A549 (cell line): ENCODE measurements at regions not wholly inside any gene's neighbourhood (a gene's known extent, or its start where the extent isn't known, plus 50 kb on each side); places are given as distances from the start of the nearest gene placed in this dataset.
A peak's percentile ranks its signal among the peaks of the same experiment; 100 is the strongest.

Experiments
- ATAC-seq, 2 experiments: fragments of 200-7000 bp in 1 of 2; fragments of >200 bp in 1 of 2; cut with Nextera tagmentation in 1 of 2; cut with Tn5 transposase in 1 of 2; 3 replicates each; pipeline versions ENCODE4 v1.8.0 to v1.9.1; 2018 to 2020; ENCODE audit warnings: mild to moderate bottlenecking in 1 of 2, moderate library complexity in 1 of 2
- CTCF ChIA-PET: fragments of 300-600 bp; sonication (Branson Sonifier 250); formaldehyde crosslinking; extraction: SDS; loops from one replicate; lab custom pipeline; 2021; ENCODE audit warnings: antibody characterized with exemption, inconsistent platforms; lab: Yijun Ruan, JAX
- POLR2A ChIA-PET: fragments of 350-600 bp; formaldehyde crosslinking; extraction: SDS; loops from one replicate; lab custom pipeline; 2021; ENCODE audit warnings: antibody characterized with exemption, inconsistent platforms; lab: Yijun Ruan, JAX
- DNase-seq, 2 experiments: peaks; one replicate each; pipeline versions ENCODE4 v3.0.0 to v3.0.0-alpha.2; 2011 to 2016; ENCODE audit warnings: low read depth in 1 of 2, low spot score in 1 of 2
- FAIRE-seq: peaks from 2 replicates; lab custom pipeline; 2011; peaks lifted over from hg19 to GRCh38; lab: Jason Lieb, UNC
- H3K27ac ChIP-seq, 2 experiments: fragments of >200 bp; sonication (Bioruptor Twin); formaldehyde crosslinking; 3 replicates each; pipeline ENCODE4 v1.5.1; 2016 to 2017
- H3K4me1 ChIP-seq: fragments of >200 bp; sonication (Bioruptor Twin); formaldehyde crosslinking; 3 replicates; pipeline ENCODE4 v1.6.1; 2016
- H3K4me2 ChIP-seq: fragments of >200 bp; sonication (Bioruptor Twin); formaldehyde crosslinking; 3 replicates; pipeline ENCODE4 v1.6.1; 2016
- H3K4me3 ChIP-seq: fragments of >200 bp; sonication (Bioruptor Twin); formaldehyde crosslinking; 3 replicates; pipeline ENCODE4 v1.5.1; 2016
- H3K9me3 ChIP-seq: fragments of >200 bp; sonication (Bioruptor Twin); formaldehyde crosslinking; 3 replicates; pipeline ENCODE4 v1.6.1; 2016
- BHLHE40 ChIP-seq: IDR thresholded peaks from 2 replicates; pipeline ENCODE4 v1.6.1; 2012; ENCODE audit warnings: low read depth, low read length, inconsistent platforms
- CBX2 ChIP-seq: fragments of 200-600 bp; sonication (generic); IDR thresholded peaks from 2 replicates; pipeline ENCODE4 v1.6.1; 2016; ENCODE audit warnings: low read depth, mild to moderate bottlenecking, borderline replicate concordance
- CBX8 ChIP-seq: fragments of 200-600 bp; sonication (generic); IDR thresholded peaks from 2 replicates; pipeline ENCODE4 v1.6.1; 2016
- CEBPB ChIP-seq, 2 experiments: fragments of >200 bp in 1 of 2; sonication (Bioruptor Twin) in 1 of 2; formaldehyde crosslinking in 1 of 2; IDR thresholded peaks; 2 replicates each; pipeline ENCODE4 v1.6.1; 2012 to 2016
- CHD4 ChIP-seq: fragments of 200-600 bp; sonication (generic); IDR thresholded peaks from 2 replicates; pipeline ENCODE4 v1.6.1; 2016; ENCODE audit warnings: antibody characterized with exemption, mild to moderate bottlenecking, borderline replicate concordance
- EHF ChIP-seq: fragments of 250-450 bp; sonication (Bioruptor Pico); IDR thresholded peaks from 2 replicates; pipeline ENCODE4 v1.5.0; 2020; ENCODE audit warnings: mild to moderate bottlenecking
- EHMT2 ChIP-seq: fragments of 200-600 bp; sonication (generic); IDR thresholded peaks from 2 replicates; pipeline ENCODE4 v1.6.1; 2016; ENCODE audit warnings: antibody characterized with exemption, low read depth, mild to moderate bottlenecking, moderate library complexity
- ESRRA ChIP-seq: fragments of 150-350 bp; IDR thresholded peaks from 2 replicates; pipeline ENCODE4 v1.6.1; 2014; ENCODE audit warnings: mild to moderate bottlenecking, low read length, borderline replicate concordance
- FOSB ChIP-seq: fragments of 250-450 bp; sonication (Bioruptor Pico); IDR thresholded peaks from 2 replicates; pipeline ENCODE4 v1.5.0; 2020; ENCODE audit warnings: mild to moderate bottlenecking, moderate library complexity
- FOSL2 ChIP-seq, 2 experiments: fragments of 450-650 bp in 1 of 2; fragments of >200 bp in 1 of 2; sonication (Bioruptor Twin) in 1 of 2; formaldehyde crosslinking; IDR thresholded peaks; 2 replicates each; pipeline versions ENCODE4 v1.5.0 to v1.6.1; 2016 to 2020; ENCODE audit warnings: mild to moderate bottlenecking in 1 of 2, moderate library complexity in 1 of 2
- HOXB13 ChIP-seq: fragments of 250-450 bp; sonication (Bioruptor Pico); IDR thresholded peaks from 2 replicates; pipeline ENCODE4 v1.5.0; 2020; ENCODE audit warnings: low read depth, mild to moderate bottlenecking, moderate library complexity
- HOXB5 ChIP-seq: fragments of 250-450 bp; sonication (Bioruptor Pico); IDR thresholded peaks from 2 replicates; pipeline ENCODE4 v1.5.0; 2020; ENCODE audit warnings: mild to moderate bottlenecking, moderate library complexity
- MAFK ChIP-seq: fragments of 450-650 bp; IDR thresholded peaks from 2 replicates; pipeline ENCODE4 v1.6.1; 2014; ENCODE audit not compliant: partially characterized antibody
- NFE2L2 ChIP-seq: fragments of 150-350 bp; conservative IDR thresholded peaks from 2 replicates; pipeline ENCODE4 v1.6.1; 2014; ENCODE audit warnings: low read length
- NR3C1 ChIP-seq: fragments of >200 bp; sonication (Bioruptor Twin); formaldehyde crosslinking; IDR thresholded peaks from 3 replicates; pipeline ENCODE4 v1.6.1; 2017
- PHF8 ChIP-seq: fragments of 200-600 bp; sonication (generic); IDR thresholded peaks from 2 replicates; pipeline ENCODE4 v1.6.1; 2016; ENCODE audit warnings: low read depth, mild to moderate bottlenecking, antibody characterized with exemption, moderate library complexity, borderline replicate concordance
- POLR2A ChIP-seq: IDR thresholded peaks from 2 replicates; pipeline ENCODE4 v1.6.1; 2012; ENCODE audit warnings: mild to moderate bottlenecking, low read length
- POLR2AphosphoS2 ChIP-seq: conservative IDR thresholded peaks from 2 replicates; pipeline ENCODE4 v1.6.1; 2012; ENCODE audit warnings: low read length, improper control_type of control experiment, inconsistent platforms
- RCOR1 ChIP-seq: fragments of 150-350 bp; IDR thresholded peaks from 2 replicates; pipeline ENCODE4 v1.6.1; 2014; ENCODE audit warnings: antibody characterized with exemption, low read length, low read depth
- RFX5 ChIP-seq: fragments of 450-650 bp; IDR thresholded peaks from 2 replicates; pipeline ENCODE4 v1.7.1; 2014; ENCODE audit warnings: antibody characterized with exemption, mild to moderate bottlenecking, moderate library complexity
- SMC3 ChIP-seq: fragments of >200 bp; sonication (Bioruptor Twin); formaldehyde crosslinking; IDR thresholded peaks from 3 replicates; pipeline ENCODE4 v1.6.1; 2018; ENCODE audit warnings: inconsistent platforms
- ZC3H11A ChIP-seq: fragments of 450-650 bp; IDR thresholded peaks from 2 replicates; pipeline ENCODE4 v1.6.1; 2014; ENCODE audit warnings: antibody characterized with exemption, mild to moderate bottlenecking
- ZNF302 ChIP-seq: fragments of 250-450 bp; sonication (Bioruptor Pico); IDR thresholded peaks from 2 replicates; pipeline ENCODE4 v1.9.0; 2021; ENCODE audit warnings: inconsistent platforms, mild to moderate bottlenecking, moderate library complexity
- WGBS: methylation state at CpG from one replicate; pipeline ENCODE4 v1.1.6; 2017; ENCODE audit errors: missing lambda C conversion rate; 5-methylcytosine and 5-hydroxymethylcytosine counted together
- TF ChIP-seq, protein P1 (sequence below): IDR thresholded peaks from 2 replicates; pipeline ENCODE4 v1.6.1; 2012
- TF ChIP-seq, protein P2 (sequence below): IDR thresholded peaks from 2 replicates; pipeline ENCODE4 v1.6.1; 2012

DNA sequence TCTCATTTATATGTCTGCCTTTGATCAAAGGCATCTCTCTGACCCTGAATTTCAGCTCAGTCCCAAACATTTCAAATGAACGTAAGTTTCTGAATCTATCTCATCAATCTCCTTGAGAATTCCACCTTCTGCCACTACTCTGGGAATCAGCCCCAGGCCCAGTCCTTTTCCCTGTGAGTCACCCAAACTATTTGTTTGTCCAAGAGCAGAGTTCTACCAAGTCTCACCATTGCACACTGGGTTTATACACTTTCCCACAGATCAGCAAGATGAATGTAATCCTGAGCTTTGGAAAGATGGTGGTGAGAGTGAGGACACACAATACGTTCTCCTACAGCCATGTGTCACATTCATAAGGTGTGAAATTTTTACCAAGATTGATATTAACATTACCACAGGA is 251.3 kb upstream of the VWC2 start:
- Histone ChIP-seq H3K27ac (no peak overlapping the region), H3K4me2 (no peak overlapping the region), H3K4me1 (no peaks in the 10 kb centered on the region), H3K4me3 (no peak overlapping the region), H3K9me3 (no peaks in the 10 kb centered on the region; the same call in 2 of the 3 replicates)
- TF ChIP-seq HOXB5 (CRISPR knock-in tag) = no peak
- no peak for TF ChIP-seq POLR2A
- TF ChIP-seq PHF8 = no peak
- TF ChIP-seq POLR2AphosphoS2 = no peak
- WGBS = 0% methylated on average over 2 of the region's 2 CpGs
- no peak for FAIRE-seq
- ChIA-PET CTCF (no interaction called here), POLR2A (no interaction called here)
- ATAC-seq = no peak
- DNase-seq = peak in 1 of 2 experiments; percentile 1

DNA sequence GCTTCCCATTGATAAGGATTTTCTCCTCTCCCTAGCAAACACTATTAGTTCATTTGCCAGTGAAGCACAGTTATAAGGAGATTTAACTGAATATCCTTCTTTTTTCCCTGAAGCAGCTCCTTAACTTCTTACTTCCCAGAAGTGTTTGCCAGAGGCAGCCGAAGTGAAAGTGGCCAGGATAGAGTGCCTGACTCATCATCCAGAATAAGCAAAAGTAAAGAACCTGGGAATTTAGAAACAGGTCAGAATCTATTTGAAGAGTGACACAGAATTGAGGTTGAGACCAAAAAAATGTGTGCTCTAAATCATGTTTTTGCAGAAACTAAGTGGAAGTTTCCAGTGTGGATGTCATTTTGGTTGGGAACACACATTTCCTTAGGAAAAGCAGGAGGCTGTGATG is 249.6 kb upstream of the VWC2 start:
- Histone ChIP-seq H3K4me3 (no peak overlapping the region), H3K27ac (no peak overlapping the region), H3K4me2 (no peak overlapping the region), H3K4me1 (no peaks in the 10 kb centered on the region), H3K9me3 (no peaks in the 10 kb centered on the region; the same call in 2 of the 3 replicates)
- no peak for FAIRE-seq
- 15% methylated on average over 1 of the region's 1 CpG for WGBS
- TF ChIP-seq, protein P1, sequence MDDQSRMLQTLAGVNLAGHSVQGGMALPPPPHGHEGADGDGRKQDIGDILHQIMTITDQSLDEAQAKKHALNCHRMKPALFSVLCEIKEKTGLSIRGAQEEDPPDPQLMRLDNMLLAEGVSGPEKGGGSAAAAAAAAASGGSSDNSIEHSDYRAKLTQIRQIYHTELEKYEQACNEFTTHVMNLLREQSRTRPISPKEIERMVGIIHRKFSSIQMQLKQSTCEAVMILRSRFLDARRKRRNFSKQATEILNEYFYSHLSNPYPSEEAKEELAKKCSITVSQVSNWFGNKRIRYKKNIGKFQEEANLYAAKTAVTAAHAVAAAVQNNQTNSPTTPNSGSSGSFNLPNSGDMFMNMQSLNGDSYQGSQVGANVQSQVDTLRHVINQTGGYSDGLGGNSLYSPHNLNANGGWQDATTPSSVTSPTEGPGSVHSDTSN = no peak
- no peak for TF ChIP-seq EHF (CRISPR knock-in tag)
- no peak for TF ChIP-seq CEBPB (IDR thresholded peaks at IDR 0.05)
- TF ChIP-seq FOSL2 (IDR thresholded peaks at IDR 0.05) = no peak
- TF ChIP-seq FOSL2 (CRISPR knock-in tag; IDR thresholded peaks at IDR 0.05) = no peak
- no peak for TF ChIP-seq NR3C1
- no peak for TF ChIP-seq RFX5
- TF ChIP-seq SMC3 = no peak
- no peak for TF ChIP-seq CBX8
- ChIA-PET CTCF (no interaction called here), POLR2A (no interaction called here)
- no peak for ATAC-seq
- no peak for DNase-seq

DNA sequence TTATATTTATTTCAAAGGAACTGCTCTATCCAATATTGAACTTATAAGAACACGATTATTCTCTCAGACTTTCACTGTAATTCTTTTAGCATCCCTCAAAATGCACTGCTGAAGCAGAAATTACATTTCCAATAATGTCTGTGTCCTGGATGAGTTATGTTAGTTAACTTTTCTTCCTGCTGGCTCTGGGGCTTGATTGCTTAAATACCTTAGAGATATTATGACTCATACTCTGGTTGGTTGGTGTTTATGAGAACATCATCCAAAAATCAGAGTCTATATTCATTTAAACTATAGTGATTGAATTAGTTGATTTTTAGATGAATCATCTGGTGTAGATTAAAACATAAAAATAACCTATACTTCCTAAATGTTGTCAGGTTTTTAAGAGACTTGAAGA is 246.3 kb upstream of the VWC2 start:
- no peak for FAIRE-seq
- DNase-seq = no peak
- H3K4me3 ChIP-seq = no peak overlapping the region
- ChIA-PET CTCF (no interaction called here), POLR2A (no interaction called here)
- H3K27ac ChIP-seq = no peak overlapping the region
- no peak for ATAC-seq
- 0% methylated on average over 1 of the region's 1 CpG for WGBS
- no peaks in the 10 kb centered on the region; the same call in 2 of the 3 replicates for H3K9me3 ChIP-seq
- no peaks in the 10 kb centered on the region for H3K4me1 ChIP-seq
- TF ChIP-seq FOSL2 (IDR thresholded peaks at IDR 0.05) (no peak), FOSL2 (CRISPR knock-in tag; IDR thresholded peaks at IDR 0.05) (peak; percentile 52; the same call in 1 of the 2 replicates), BHLHE40 (no peak), ZNF302 (no peak), CHD4 (no peak)
- TF ChIP-seq, protein P2, sequence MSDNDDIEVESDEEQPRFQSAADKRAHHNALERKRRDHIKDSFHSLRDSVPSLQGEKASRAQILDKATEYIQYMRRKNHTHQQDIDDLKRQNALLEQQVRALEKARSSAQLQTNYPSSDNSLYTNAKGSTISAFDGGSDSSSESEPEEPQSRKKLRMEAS = no peak
- H3K4me2 ChIP-seq = no peak overlapping the region

DNA sequence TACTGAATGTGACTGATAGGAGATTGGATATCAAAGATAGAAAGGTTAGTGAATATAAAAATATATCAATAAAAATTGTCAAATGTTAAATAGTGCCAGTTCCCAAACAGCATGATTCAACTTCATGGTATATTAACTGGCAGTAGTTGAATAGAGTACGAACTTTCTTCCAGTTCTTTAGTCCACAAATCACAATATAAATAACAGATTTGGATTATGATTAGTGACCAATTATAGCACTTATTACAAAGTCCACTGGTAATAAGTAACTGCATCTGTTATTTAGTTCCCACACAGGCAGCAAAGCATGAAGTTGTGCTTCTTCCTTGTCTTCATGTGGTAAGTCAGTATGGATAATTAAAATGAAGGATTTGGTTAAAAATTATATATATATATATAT is 243.0 kb upstream of the VWC2 start:
- TF ChIP-seq EHF (CRISPR knock-in tag) (no peak), ZC3H11A (no peak), SMC3 (no peak), MAFK (no peak), FOSB (no peak), RCOR1 (no peak), EHMT2 (no peak), HOXB13 (CRISPR knock-in tag) (no peak), CBX2 (no peak), NFE2L2 (no peak), NR3C1 (no peak), ESRRA (no peak)
- no peaks in the 10 kb centered on the region for H3K4me1 ChIP-seq
- H3K9me3 ChIP-seq = no peaks in the 10 kb centered on the region
- WGBS = 0% methylated on average over 1 of the region's 1 CpG
- H3K4me2 ChIP-seq = no peak overlapping the region
- FAIRE-seq (no peak), ATAC-seq (no peak), DNase-seq (no peak)
- ChIA-PET CTCF (no interaction called here), POLR2A (no interaction called here)
- no peak overlapping the region for H3K4me3 ChIP-seq
- no peak overlapping the region for H3K27ac ChIP-seq
